ENCODE measurements at regions not wholly inside any gene's neighbourhood (a gene's known extent, or its start where the extent isn't known, plus 50 kb on each side); places are given as distances from the start of the nearest gene placed in this dataset.

GRCh38 chr13:90197722-90198121, 1149.8 kb upstream of the MIR17HG start:
- TF ChIP-seq CTCF (IDR thresholded peaks at IDR 0.05): no peak
- no peak for TF ChIP-seq POLR2A (IDR thresholded peaks at IDR 0.05)

Data from thyroid gland (tissue), 4 donors.